HEK293T (cell line): ENCODE measurements at regions not wholly inside any gene's neighbourhood (a gene's known extent, or its start where the extent isn't known, plus 50 kb on each side); places are given as distances from the start of the nearest gene placed in this dataset.

Experiments used
- CTCF ChIA-PET: fragments of 350-600 bp; formaldehyde crosslinking; extraction: SDS; loops from one replicate; lab custom pipeline; 2021; ENCODE audit warnings: antibody characterized with exemption, inconsistent platforms; lab: Yijun Ruan, JAX
- POLR2A ChIA-PET: fragments of 350-600 bp; formaldehyde crosslinking; extraction: SDS; loops from one replicate; lab custom pipeline; 2020; ENCODE audit warnings: antibody characterized with exemption, inconsistent platforms; lab: Yijun Ruan, JAX
- DNase-seq: peaks from one replicate; pipeline ENCODE4 v3.0.0; 2012; ENCODE audit warnings: mixed read lengths; ENCODE audit errors: extremely low spot score
- ARNT ChIP-seq: fragments of 450-650 bp; IDR thresholded peaks from 2 replicates; pipeline ENCODE4 v1.6.1; 2017; ENCODE audit warnings: mild to moderate bottlenecking
- BHLHE40 ChIP-seq: fragments of 450-650 bp; IDR thresholded peaks from 2 replicates; pipeline ENCODE4 v1.6.1; 2016; ENCODE audit warnings: mild to moderate bottlenecking, moderate library complexity, borderline replicate concordance
- CTBP1 ChIP-seq: fragments of 450-650 bp; IDR thresholded peaks from 2 replicates; pipeline ENCODE4 v1.6.1; 2016; ENCODE audit warnings: borderline replicate concordance
- ELF4 ChIP-seq: fragments of 450-650 bp; IDR thresholded peaks from 2 replicates; pipeline ENCODE4 v1.6.1; 2017; ENCODE audit warnings: antibody characterized with exemption
- FOXA1 ChIP-seq: fragments of 450-650 bp; IDR thresholded peaks from 2 replicates; pipeline ENCODE4 v1.6.1; 2016; ENCODE audit warnings: mild to moderate bottlenecking
- FOXK2 ChIP-seq: fragments of 450-650 bp; IDR thresholded peaks from 2 replicates; pipeline ENCODE4 v1.6.1; 2016; ENCODE audit warnings: mild to moderate bottlenecking
- FOXM1 ChIP-seq: fragments of 450-650 bp; IDR thresholded peaks from 2 replicates; pipeline ENCODE4 v1.6.1; 2017; ENCODE audit warnings: mild to moderate bottlenecking, borderline replicate concordance
- HDGF ChIP-seq: fragments of 450-650 bp; IDR thresholded peaks from 2 replicates; pipeline ENCODE4 v1.6.1; 2017; ENCODE audit warnings: antibody characterized with exemption, borderline replicate concordance
- L3MBTL2 ChIP-seq: fragments of 450-650 bp; conservative IDR thresholded peaks from 2 replicates; pipeline ENCODE4 v1.6.1; 2016; ENCODE audit warnings: mild to moderate bottlenecking
- LEF1 ChIP-seq: fragments of 450-650 bp; IDR thresholded peaks from 2 replicates; pipeline ENCODE4 v1.6.1; 2017; ENCODE audit warnings: mild to moderate bottlenecking, borderline replicate concordance
- NFRKB ChIP-seq: fragments of 450-650 bp; IDR thresholded peaks from 2 replicates; pipeline ENCODE4 v1.6.1; 2016; ENCODE audit warnings: mild to moderate bottlenecking, moderate library complexity
- SP1 ChIP-seq: fragments of 450-650 bp; IDR thresholded peaks from 2 replicates; pipeline ENCODE4 v1.6.1; 2017
- SUZ12 ChIP-seq: fragments of 450-650 bp; IDR thresholded peaks from 2 replicates; pipeline ENCODE4 v1.6.1; 2016; ENCODE audit warnings: mild to moderate bottlenecking
- TARDBP ChIP-seq: fragments of 450-650 bp; IDR thresholded peaks from 2 replicates; pipeline ENCODE4 v1.6.1; 2016
- ZNF384 ChIP-seq: fragments of 450-650 bp; IDR thresholded peaks from 2 replicates; pipeline ENCODE4 v1.6.1; 2016
- TF ChIP-seq, protein P1 (sequence below): fragments of 450-650 bp; IDR thresholded peaks from 2 replicates; pipeline ENCODE4 v1.6.1; 2016

DNA sequence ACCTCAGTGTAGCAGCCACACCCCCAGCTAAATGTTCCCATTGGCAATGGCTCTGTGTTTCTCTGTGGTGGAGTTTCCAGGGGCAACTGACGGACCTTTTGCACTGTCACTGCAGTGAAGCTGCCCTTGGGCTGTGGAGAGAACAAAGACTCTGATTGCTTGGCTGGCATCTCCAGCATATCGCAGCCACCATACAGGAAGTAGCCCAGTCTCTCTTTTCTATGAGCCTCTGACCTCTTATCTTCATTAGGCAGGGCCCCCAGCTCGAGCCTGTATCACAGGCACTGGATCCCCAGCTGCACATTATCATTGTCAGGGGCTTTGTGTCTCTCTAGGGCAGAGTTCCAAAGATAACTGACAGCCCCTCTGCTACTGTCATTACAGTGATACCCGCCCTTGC is 483.5 kb downstream of the ARAP2 start:
- TF ChIP-seq, protein P1, sequence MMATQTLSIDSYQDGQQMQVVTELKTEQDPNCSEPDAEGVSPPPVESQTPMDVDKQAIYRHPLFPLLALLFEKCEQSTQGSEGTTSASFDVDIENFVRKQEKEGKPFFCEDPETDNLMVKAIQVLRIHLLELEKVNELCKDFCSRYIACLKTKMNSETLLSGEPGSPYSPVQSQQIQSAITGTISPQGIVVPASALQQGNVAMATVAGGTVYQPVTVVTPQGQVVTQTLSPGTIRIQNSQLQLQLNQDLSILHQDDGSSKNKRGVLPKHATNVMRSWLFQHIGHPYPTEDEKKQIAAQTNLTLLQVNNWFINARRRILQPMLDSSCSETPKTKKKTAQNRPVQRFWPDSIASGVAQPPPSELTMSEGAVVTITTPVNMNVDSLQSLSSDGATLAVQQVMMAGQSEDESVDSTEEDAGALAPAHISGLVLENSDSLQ = no peak
- no peak for TF ChIP-seq HDGF
- no peak for TF ChIP-seq SP1
- ChIA-PET POLR2A (no interaction called here), CTCF (no interaction called here)
- DNase-seq = no peak

DNA sequence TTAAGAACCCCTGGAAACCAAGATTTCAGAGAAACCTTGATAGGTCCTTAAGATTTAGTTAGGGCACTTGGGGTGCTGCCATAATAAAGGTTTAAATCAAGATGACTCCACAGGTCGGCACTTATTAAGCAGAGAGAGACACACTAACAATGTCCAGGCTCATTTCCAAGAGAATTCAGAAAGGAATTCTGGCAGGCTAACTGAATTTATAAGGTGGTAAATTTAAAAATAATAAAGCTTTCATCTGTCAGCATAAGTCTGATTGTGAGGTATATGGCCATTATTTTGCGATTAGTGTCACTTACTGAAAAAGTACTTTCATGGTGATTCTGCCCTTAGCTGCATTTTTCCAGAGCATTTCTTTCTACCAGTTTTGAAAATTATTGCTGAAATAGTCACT is 472.7 kb downstream of the ARAP2 start:
- DNase-seq = no peak
- POLR2A ChIA-PET = no interaction called here
- CTCF ChIA-PET = no interaction called here
- TF ChIP-seq CTBP1 (no peak), FOXM1 (no peak), ELF4 (no peak), SUZ12 (no peak)

DNA sequence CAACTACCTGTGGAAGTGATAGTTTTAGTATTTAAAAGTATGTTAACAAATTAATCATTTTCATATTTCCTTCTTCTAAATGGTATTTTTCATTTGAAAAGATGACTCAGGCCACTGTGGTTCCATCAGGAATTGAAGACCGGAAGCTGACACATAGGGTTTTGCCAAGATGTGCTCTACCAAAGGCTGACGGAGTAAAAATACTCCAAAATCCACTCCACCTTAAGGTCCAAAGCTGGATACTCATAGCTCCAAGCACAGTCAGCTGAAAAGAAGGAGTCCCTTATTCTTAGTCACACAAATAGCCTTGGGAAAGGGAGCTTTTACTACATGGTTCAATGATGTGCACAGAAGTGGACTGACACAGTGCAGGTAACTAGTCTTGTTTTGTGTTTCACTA is 472.0 kb downstream of the ARAP2 start:
- POLR2A ChIA-PET = no interaction called here
- CTCF ChIA-PET = no interaction called here
- no peak for DNase-seq

DNA sequence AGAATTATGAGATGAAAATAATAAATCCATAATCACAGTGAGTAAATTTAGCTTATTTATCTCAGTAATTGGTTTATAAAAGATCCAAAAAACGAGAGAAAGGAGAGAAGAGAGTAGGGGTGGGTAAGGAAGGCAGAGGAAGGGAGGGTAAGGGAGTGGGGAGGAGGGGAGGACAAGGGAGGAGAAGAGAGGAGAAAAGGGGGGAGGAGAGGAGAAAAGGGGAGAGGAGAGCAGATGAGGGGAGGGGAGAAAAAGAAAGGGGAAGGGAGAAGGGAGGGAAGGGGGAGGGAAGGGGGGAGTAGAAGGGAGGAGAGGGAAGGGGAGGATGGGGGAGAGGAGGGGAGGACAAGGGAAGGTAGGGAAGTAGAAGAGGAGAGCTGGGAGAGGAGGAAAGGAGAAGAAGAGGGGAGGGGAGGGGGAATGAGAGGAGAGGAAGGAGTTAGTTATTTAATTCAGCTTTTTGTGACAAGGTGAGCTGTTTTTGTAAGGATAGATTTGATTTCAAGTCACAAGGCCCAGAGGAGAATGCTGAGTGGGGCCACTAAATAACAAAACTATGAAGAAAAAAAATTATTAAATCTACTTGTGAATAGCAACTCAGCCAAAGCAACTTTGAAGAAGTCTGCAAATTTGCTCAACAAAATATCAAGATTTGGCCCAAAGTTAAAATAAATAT is 454.3 kb downstream of the ARAP2 start:
- TF ChIP-seq SP1 (no peak), TARDBP (no peak), LEF1 (no peak), BHLHE40 (no peak), NFRKB (no peak), ELF4 (no peak), FOXM1 (no peak), SUZ12 (no peak), FOXA1 (no peak), FOXK2 (no peak), ZNF384 (no peak), HDGF (no peak), L3MBTL2 (no peak)
- ChIA-PET CTCF (no interaction called here), POLR2A (no interaction called here)
- DNase-seq = no peak

More for the DNA sequence above, 472.0 kb downstream of the ARAP2 start:
- TF ChIP-seq CTBP1 (no peak), FOXM1 (no peak)

DNA sequence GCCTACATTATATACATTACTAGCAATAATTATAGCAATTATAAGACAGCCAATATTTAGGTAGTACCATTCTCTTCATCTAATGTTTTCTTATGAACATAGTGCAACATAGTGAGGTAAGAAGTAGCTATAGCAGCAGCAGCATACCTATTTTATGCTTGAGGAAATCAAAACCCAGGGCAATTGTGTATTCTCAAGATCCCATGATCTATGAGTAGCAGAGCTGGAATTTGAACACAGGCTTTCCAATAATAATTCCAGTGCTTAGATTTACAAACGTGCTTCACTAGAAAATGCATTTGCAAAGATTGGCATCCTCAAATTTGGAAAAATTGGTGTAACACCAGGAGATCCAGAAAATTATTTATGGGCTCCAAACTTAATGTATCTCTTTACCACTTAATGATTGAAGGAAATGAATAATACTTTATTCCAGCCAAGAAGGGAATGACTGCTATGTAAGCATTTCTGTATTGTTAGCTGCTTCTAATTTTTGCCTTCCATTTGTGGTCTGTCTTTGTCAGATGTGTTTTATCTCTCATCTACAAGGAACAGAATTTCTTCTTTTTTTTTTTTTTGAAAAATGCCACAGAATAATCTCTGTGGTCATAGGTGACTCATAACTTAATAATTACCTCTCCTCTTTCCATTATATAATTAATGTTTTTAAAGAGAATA is 451.1 kb downstream of the ARAP2 start:
- TF ChIP-seq ELF4 (no peak), FOXM1 (no peak), FOXA1 (no peak), HDGF (no peak), SUZ12 (no peak), TARDBP (no peak), CTBP1 (no peak), L3MBTL2 (no peak), ZNF384 (no peak), BHLHE40 (no peak), ARNT (no peak), SP1 (no peak)
- TF ChIP-seq, protein P1 = no peak
- POLR2A ChIA-PET = no interaction called here
- CTCF ChIA-PET = no interaction called here
- no peak for DNase-seq

DNA sequence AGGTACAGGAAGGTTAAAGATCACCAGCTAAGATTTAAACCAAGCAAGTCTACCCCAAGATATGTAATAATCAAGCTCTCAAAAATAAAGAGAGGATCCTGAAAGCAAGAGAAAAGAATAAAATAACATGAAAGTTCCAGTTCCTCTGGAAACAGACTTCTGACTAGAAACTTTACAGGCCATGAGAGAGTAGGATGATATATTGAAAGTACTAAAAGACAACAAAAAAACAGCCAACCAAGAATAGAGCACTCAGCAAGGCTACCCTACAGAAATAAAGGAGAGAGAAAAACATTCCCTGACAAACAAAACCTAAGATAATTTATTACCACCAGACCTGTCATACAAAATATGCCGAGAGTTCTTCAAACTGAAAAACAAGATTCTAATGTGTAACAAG is 450.5 kb downstream of the ARAP2 start:
- TF ChIP-seq ELF4 (no peak), NFRKB (no peak), SP1 (no peak), ZNF384 (no peak), ARNT (no peak), SUZ12 (no peak), L3MBTL2 (no peak), HDGF (no peak), CTBP1 (no peak), FOXA1 (no peak), LEF1 (no peak), BHLHE40 (no peak), TARDBP (no peak), FOXM1 (no peak)
- TF ChIP-seq, protein P1 = no peak
- no peak for DNase-seq
- ChIA-PET CTCF (no interaction called here), POLR2A (no interaction called here)
